GM12878 (cell line): ENCODE measurements at regions not wholly inside any gene's neighbourhood (a gene's known extent, or its start where the extent isn't known, plus 50 kb on each side); places are given as distances from the start of the nearest gene placed in this dataset.

Source experiments
- CHD2 ChIP-seq: IDR thresholded peaks from 2 replicates; pipeline ENCODE4 v1.6.1; 2011; ENCODE audit warnings: low read depth, low read length, improper control_type of control experiment, borderline replicate concordance
- EP300 ChIP-seq, 2 experiments: fragments of 150-350 bp in 1 of 2; IDR thresholded peaks; 2 replicates each; pipeline ENCODE4 v1.6.1; 2011 to 2012; ENCODE audit warnings: low read depth in 2 of 2, low read length in 2 of 2, borderline replicate concordance in 1 of 2, improper control_type of control experiment in 1 of 2, inconsistent platforms in 1 of 2; ENCODE audit not compliant: control insufficient read depth in 1 of 2
- FOXM1 ChIP-seq: IDR thresholded peaks from 2 replicates; pipeline ENCODE4 v1.6.1; 2012; ENCODE audit warnings: low read depth, mild to moderate bottlenecking, inconsistent platforms, low read length, moderate library complexity
- GATAD2B ChIP-seq: fragments of 450-650 bp; conservative IDR thresholded peaks from 2 replicates; pipeline ENCODE4 v1.6.1; 2017; ENCODE audit warnings: low read depth, mild to moderate bottlenecking, moderate library complexity
- NFIC ChIP-seq: IDR thresholded peaks from 2 replicates; pipeline ENCODE4 v1.6.1; 2012; ENCODE audit warnings: low read depth, mild to moderate bottlenecking, inconsistent platforms, low read length, moderate library complexity
- SIN3A ChIP-seq: IDR thresholded peaks from 2 replicates; pipeline ENCODE4 v1.6.1; 2012; ENCODE audit warnings: low read depth, low read length, improper control_type of control experiment
- ZNF24 ChIP-seq: fragments of 450-650 bp; IDR thresholded peaks from 2 replicates; pipeline ENCODE4 v1.6.1; 2017; ENCODE audit warnings: antibody characterized with exemption, mild to moderate bottlenecking
- TF ChIP-seq, protein P1 (sequence below), 3 experiments: IDR thresholded peaks in 2 of 3; conservative IDR thresholded peaks in 1 of 3; 2 replicates each; pipeline ENCODE4 v1.5.1; 2011; ENCODE audit warnings: low read depth in 3 of 3, low read length in 3 of 3, mild to moderate bottlenecking in 3 of 3, control low read depth in 2 of 3, moderate library complexity in 2 of 3, inconsistent platforms in 1 of 3, mixed read lengths in 1 of 3; ENCODE audit not compliant: control insufficient read depth in 2 of 3, insufficient read depth in 1 of 3; ENCODE audit errors: extremely low read depth in 1 of 3
- TF ChIP-seq, protein P2 (sequence below): IDR thresholded peaks from 2 replicates; pipeline ENCODE4 v1.6.1; 2011; ENCODE audit warnings: low read depth, low read length, improper control_type of control experiment, borderline replicate concordance

DNA sequence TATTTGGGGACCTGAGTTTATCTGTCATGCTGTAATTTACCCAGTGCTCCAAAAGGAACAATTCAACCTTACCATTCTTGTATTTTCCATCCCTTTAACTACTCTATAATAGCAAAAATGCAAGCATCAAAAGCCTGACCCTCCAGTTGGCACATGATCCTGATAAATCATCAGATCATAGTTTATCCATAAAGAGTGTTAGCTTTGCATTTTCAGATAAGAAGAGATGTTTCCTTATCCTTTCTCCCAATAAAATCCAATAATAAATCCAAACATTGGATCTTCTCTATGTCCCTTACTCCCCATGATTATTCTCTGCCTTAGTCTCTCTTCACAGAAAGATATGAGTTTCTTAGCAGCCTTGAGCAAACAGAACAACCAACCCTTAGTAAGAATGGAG lies 134.9 kb downstream of the FSCB start:
- no peak for TF ChIP-seq NFIC
- no peak for TF ChIP-seq ZNF24
- TF ChIP-seq EP300 (IDR thresholded peaks at IDR 0.05; ENCODE audit: borderline replicate concordance in 1 of 2, control insufficient read depth in 1 of 2, low read depth in 2 of 2, low read length in 2 of 2), result no peak
- TF ChIP-seq, protein P1, sequence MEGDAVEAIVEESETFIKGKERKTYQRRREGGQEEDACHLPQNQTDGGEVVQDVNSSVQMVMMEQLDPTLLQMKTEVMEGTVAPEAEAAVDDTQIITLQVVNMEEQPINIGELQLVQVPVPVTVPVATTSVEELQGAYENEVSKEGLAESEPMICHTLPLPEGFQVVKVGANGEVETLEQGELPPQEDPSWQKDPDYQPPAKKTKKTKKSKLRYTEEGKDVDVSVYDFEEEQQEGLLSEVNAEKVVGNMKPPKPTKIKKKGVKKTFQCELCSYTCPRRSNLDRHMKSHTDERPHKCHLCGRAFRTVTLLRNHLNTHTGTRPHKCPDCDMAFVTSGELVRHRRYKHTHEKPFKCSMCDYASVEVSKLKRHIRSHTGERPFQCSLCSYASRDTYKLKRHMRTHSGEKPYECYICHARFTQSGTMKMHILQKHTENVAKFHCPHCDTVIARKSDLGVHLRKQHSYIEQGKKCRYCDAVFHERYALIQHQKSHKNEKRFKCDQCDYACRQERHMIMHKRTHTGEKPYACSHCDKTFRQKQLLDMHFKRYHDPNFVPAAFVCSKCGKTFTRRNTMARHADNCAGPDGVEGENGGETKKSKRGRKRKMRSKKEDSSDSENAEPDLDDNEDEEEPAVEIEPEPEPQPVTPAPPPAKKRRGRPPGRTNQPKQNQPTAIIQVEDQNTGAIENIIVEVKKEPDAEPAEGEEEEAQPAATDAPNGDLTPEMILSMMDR (IDR thresholded peaks at IDR 0.05 in 2 of 3, conservative IDR thresholded peaks at IDR 0.05 in 1 of 3; ENCODE audit: control insufficient read depth in 2 of 3, extremely low read depth in 1 of 3, insufficient read depth in 1 of 3, low read depth in 3 of 3, low read length in 3 of 3), result no peak
- no peak for TF ChIP-seq SIN3A
- TF ChIP-seq CHD2, result no peak
- no peak for TF ChIP-seq FOXM1
- TF ChIP-seq, protein P2, sequence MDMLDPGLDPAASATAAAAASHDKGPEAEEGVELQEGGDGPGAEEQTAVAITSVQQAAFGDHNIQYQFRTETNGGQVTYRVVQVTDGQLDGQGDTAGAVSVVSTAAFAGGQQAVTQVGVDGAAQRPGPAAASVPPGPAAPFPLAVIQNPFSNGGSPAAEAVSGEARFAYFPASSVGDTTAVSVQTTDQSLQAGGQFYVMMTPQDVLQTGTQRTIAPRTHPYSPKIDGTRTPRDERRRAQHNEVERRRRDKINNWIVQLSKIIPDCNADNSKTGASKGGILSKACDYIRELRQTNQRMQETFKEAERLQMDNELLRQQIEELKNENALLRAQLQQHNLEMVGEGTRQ, result no peak
- no peak for TF ChIP-seq GATAD2B
